ENCODE measurements at regions not wholly inside any gene's neighbourhood (a gene's known extent, or its start where the extent isn't known, plus 50 kb on each side); places are given as distances from the start of the nearest gene placed in this dataset.

DNA sequence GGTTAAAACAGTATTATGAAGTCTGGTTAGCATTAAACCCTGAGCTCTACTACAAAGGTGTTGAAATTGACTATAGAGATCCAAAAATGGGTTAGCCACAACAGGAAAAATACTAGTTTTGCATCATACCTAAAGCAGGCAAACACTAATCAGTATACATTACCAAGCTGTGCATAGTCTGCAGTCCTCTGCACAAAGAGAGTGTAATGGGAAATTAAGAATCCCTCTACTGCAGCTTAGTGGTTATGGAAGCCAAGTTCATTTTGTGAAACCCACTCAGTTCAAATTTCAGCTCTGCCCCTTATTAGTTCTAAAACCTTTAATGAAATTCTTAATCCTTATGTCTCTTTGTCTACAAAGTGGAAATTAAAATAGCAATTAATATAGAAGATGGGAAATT is 192.1 kb downstream of the MBD2 start:
- H3K27ac Mint-ChIP-seq = no peak overlapping the region

More for the DNA sequence above, 192.1 kb downstream of the MBD2 start:
- Histone ChIP-seq H3K56ac (ENCODE audit: insufficient read length, low read depth, low read length) (no peak overlapping the region), H3K18ac (ENCODE audit: insufficient read length, low read depth, low read length) (no peak overlapping the region), H3T11ph (ENCODE audit: low read length) (no peak overlapping the region), H2BK120ac (ENCODE audit: low read depth, low read length, poor library complexity, severe bottlenecking) (no peak overlapping the region), H3K4me1 (ENCODE audit: insufficient read depth, low read length) (no peaks in the 10 kb centered on the region), H2BK15ac (ENCODE audit: low read depth, low read length) (no peak overlapping the region), H3K4me2 (ENCODE audit: insufficient read depth, insufficient read length, low read length) (no peak overlapping the region), H2BK5ac (ENCODE audit: insufficient read length, low read length) (no peak overlapping the region), H3K23ac (ENCODE audit: insufficient read length, low read depth, low read length) (no peak overlapping the region), H4K91ac (ENCODE audit: insufficient read length, low read depth, low read length) (no peak overlapping the region), H3K9ac (ENCODE audit: extremely low read depth, insufficient read length, low read length) (no peak overlapping the region), H4K8ac (replicated peaks; ENCODE audit: insufficient read length, low read depth, low read length) (no peak overlapping the region), H2AFZ (ENCODE audit: low read length) (no peak overlapping the region), H3K27ac (ENCODE audit: insufficient read length, low read depth, low read length) (no peak overlapping the region), H2AK5ac (ENCODE audit: insufficient read length, low read length) (no peak overlapping the region), H3K79me1 (ENCODE audit: insufficient read depth, low read depth, low read length, poor library complexity, severe bottlenecking) (no peaks in the 10 kb centered on the region), H3K9me3 (ENCODE audit: control insufficient read depth, low read depth, low read length) (no peaks in the 10 kb centered on the region), H3K23me2 (ENCODE audit: insufficient read length, low read depth, low read length, poor library complexity, severe bottlenecking) (no peaks in the 10 kb centered on the region), H3K27me3 (ENCODE audit: insufficient read depth, low read length) (no peaks in the 10 kb centered on the region), H4K5ac (ENCODE audit: insufficient read length, low read depth, low read length) (no peak overlapping the region), H2BK12ac (ENCODE audit: insufficient read length, low read depth, low read length) (no peak overlapping the region), H3K4ac (ENCODE audit: low read depth, low read length) (no peak overlapping the region), H3K14ac (ENCODE audit: insufficient read depth, low read length) (no peak overlapping the region), H3K79me2 (ENCODE audit: insufficient read depth, low read length) (no peaks in the 10 kb centered on the region), H4K20me1 (ENCODE audit: control insufficient read depth, insufficient read depth, insufficient read length) (no peaks in the 10 kb centered on the region), H2BK20ac (ENCODE audit: low read depth, low read length, poor library complexity, severe bottlenecking) (no peak overlapping the region)
- no peak for DNase-seq
- no peaks in the 10 kb centered on the region for H3K36me3 Mint-ChIP-seq (ENCODE audit: insufficient read depth in 1 of 3, low read depth in 3 of 3)
- TF ChIP-seq CTCF (conservative IDR thresholded peaks at IDR 0.05) = no peak
- H3K4me1 Mint-ChIP-seq = peaks cover 10% of the 10 kb centered on the region in 2 experiments
- no peak overlapping the region for H3K4me3 Mint-ChIP-seq
- H3K9me3 Mint-ChIP-seq = no peaks in the 10 kb centered on the region
- H3K27me3 Mint-ChIP-seq (ENCODE audit: low read depth) = no peaks in the 10 kb centered on the region

Measured in H9 (cell line).